GM12878 (cell line): ENCODE measurements at regions not wholly inside any gene's neighbourhood (a gene's known extent, or its start where the extent isn't known, plus 50 kb on each side); places are given as distances from the start of the nearest gene placed in this dataset.

Source experiments
- ATAC-seq: fragments of 200-7000 bp; cut with Tn5 transposase; 3 replicates; pipeline ENCODE4 v1.9.1; 2020; ENCODE audit warnings: mild to moderate bottlenecking, moderate library complexity
- BruUV-seq: library from RNA; stranded (reverse); fragments of 400-500 nt; replicated peaks from 2 replicates; lab custom pipeline; 2021; lab: Mats Ljungman, UMichigan
- CTCF ChIA-PET: fragments of 300-600 bp; sonication (Branson Sonifier 250); formaldehyde crosslinking; extraction: SDS; loops from one replicate; lab custom pipeline; 2021; ENCODE audit warnings: inconsistent platforms; lab: Yijun Ruan, JAX
- POLR2A ChIA-PET: fragments of 350-600 bp; formaldehyde crosslinking; extraction: SDS; loops from one replicate; lab custom pipeline; 2021; ENCODE audit warnings: inconsistent platforms; lab: Charles Lee
- RAD21 ChIA-PET: fragments of 300-600 bp; sonication (Branson Sonifier 250); formaldehyde crosslinking; loops from one replicate; lab custom pipeline; 2023; ENCODE audit warnings: antibody characterized with exemption; ENCODE audit not compliant: unreplicated experiment; lab: Charles Lee
- SMC1A ChIA-PET: fragments of 300-600 bp; sonication (Branson Sonifier 250); formaldehyde crosslinking; loops from one replicate; lab custom pipeline; 2023; ENCODE audit not compliant: unreplicated experiment, uncharacterized antibody; lab: Charles Lee
- DNase-seq: peaks from one replicate; pipeline ENCODE4 v3.0.0-alpha.2; 2011; ENCODE audit warnings: low read depth, low spot score
- FAIRE-seq: peaks from 3 replicates; lab custom pipeline; 2011; peaks lifted over from hg19 to GRCh38; lab: Jason Lieb, UNC
- H2AFZ ChIP-seq: 2 replicates; pipeline ENCODE4 v1.6.0; 2011; ENCODE audit warnings: low read depth, low read length, control low read depth; ENCODE audit not compliant: control insufficient read depth
- H3K27ac ChIP-seq: 2 replicates; pipeline ENCODE4 v1.5.1; 2011; ENCODE audit warnings: control low read depth; ENCODE audit not compliant: control insufficient read depth, insufficient read depth
- H3K27me3 ChIP-seq, 2 experiments: replicated peaks in 1 of 2; 2 replicates each; pipeline versions ENCODE4 v1.6.0 to v1.6.1; 2011; ENCODE audit warnings: low read length in 1 of 2; ENCODE audit not compliant: control insufficient read depth in 2 of 2, insufficient read depth in 2 of 2
- H3K36me3 ChIP-seq, 2 experiments: 2 replicates each; pipeline ENCODE4 v1.5.1; 2011; ENCODE audit warnings: low read length in 1 of 2; ENCODE audit not compliant: control insufficient read depth in 2 of 2, insufficient read depth in 2 of 2
- H3K4me1 ChIP-seq: 2 replicates; pipeline ENCODE4 v1.6.1; 2011; ENCODE audit warnings: mild to moderate bottlenecking, low read length, moderate library complexity, mixed read lengths; ENCODE audit not compliant: control insufficient read depth, insufficient read depth
- H3K4me2 ChIP-seq: 2 replicates; pipeline ENCODE4 v1.6.0; 2011; ENCODE audit warnings: control low read depth; ENCODE audit not compliant: control insufficient read depth, insufficient read depth
- H3K4me3 ChIP-seq: fragments of 200-600 bp; sonication (generic); 2 replicates; pipeline ENCODE4 v1.5.1; 2016
- H3K79me2 ChIP-seq: 2 replicates; pipeline ENCODE4 v1.6.0; 2011; ENCODE audit warnings: low read length; ENCODE audit not compliant: control insufficient read depth, insufficient read depth
- H3K9ac ChIP-seq: 2 replicates; pipeline ENCODE4 v1.8.0; 2011; ENCODE audit warnings: low read length, control low read depth, mixed read lengths; ENCODE audit not compliant: control insufficient read depth, insufficient read depth
- H3K9me3 ChIP-seq: replicated peaks from 3 replicates; pipeline ENCODE4 v1.5.1; 2011; ENCODE audit warnings: mild to moderate bottlenecking, low read length; ENCODE audit not compliant: control insufficient read depth, insufficient read depth
- H4K20me1 ChIP-seq: 2 replicates; pipeline ENCODE4 v1.6.0; 2011; ENCODE audit not compliant: control insufficient read depth, insufficient read depth
- CBFB ChIP-seq: IDR thresholded peaks from 2 replicates; pipeline ENCODE4 v1.6.1; 2016; ENCODE audit warnings: antibody characterized with exemption, low read depth
- EP300 ChIP-seq, 2 experiments: fragments of 150-350 bp in 1 of 2; IDR thresholded peaks; 2 replicates each; pipeline ENCODE4 v1.6.1; 2011 to 2012; ENCODE audit warnings: low read depth in 2 of 2, low read length in 2 of 2, borderline replicate concordance in 1 of 2, improper control_type of control experiment in 1 of 2, inconsistent platforms in 1 of 2; ENCODE audit not compliant: control insufficient read depth in 1 of 2
- FOXM1 ChIP-seq: IDR thresholded peaks from 2 replicates; pipeline ENCODE4 v1.6.1; 2012; ENCODE audit warnings: low read depth, mild to moderate bottlenecking, inconsistent platforms, low read length, moderate library complexity
- GABPA ChIP-seq: IDR thresholded peaks from 2 replicates; pipeline ENCODE4 v1.6.1; 2014; ENCODE audit warnings: antibody characterized with exemption, low read depth, mild to moderate bottlenecking, inconsistent platforms
- IKZF1 ChIP-seq: fragments of 450-650 bp; conservative IDR thresholded peaks from 2 replicates; pipeline ENCODE4 v1.6.1; 2017; ENCODE audit warnings: antibody characterized with exemption, mild to moderate bottlenecking
- IRF5 ChIP-seq: fragments of 450-650 bp; IDR thresholded peaks from 2 replicates; pipeline ENCODE4 v1.6.1; 2017; ENCODE audit warnings: borderline replicate concordance
- NKRF ChIP-seq: fragments of 450-650 bp; conservative IDR thresholded peaks from 2 replicates; pipeline ENCODE4 v1.6.1; 2017; ENCODE audit warnings: mild to moderate bottlenecking, moderate library complexity
- PKNOX1 ChIP-seq: fragments of 450-650 bp; IDR thresholded peaks from 2 replicates; pipeline ENCODE4 v1.6.1; 2016; ENCODE audit warnings: mild to moderate bottlenecking
- POU2F2 ChIP-seq: IDR thresholded peaks from 3 replicates; pipeline ENCODE4 v1.6.1; 2011; ENCODE audit warnings: low read depth, mild to moderate bottlenecking, low read length, borderline replicate concordance
- RAD51 ChIP-seq: fragments of 450-650 bp; IDR thresholded peaks from 2 replicates; pipeline ENCODE4 v1.6.1; 2016; ENCODE audit warnings: moderate library complexity, mild to moderate bottlenecking, inconsistent platforms
- RELA ChIP-seq: fragments of 450-650 bp; IDR thresholded peaks from 2 replicates; pipeline ENCODE4 v1.8.0; 2014; ENCODE audit warnings: borderline replicate concordance; ENCODE audit not compliant: partially characterized antibody
- SUZ12 ChIP-seq: fragments of 200-600 bp; sonication (generic); IDR thresholded peaks from one replicate; pipeline ENCODE4 v1.6.1; 2018; ENCODE audit warnings: antibody characterized with exemption, mild to moderate bottlenecking; ENCODE audit not compliant: unreplicated experiment
- ZBTB33 ChIP-seq: fragments of 450-650 bp; IDR thresholded peaks from 2 replicates; pipeline ENCODE4 v1.6.1; 2017; ENCODE audit warnings: mild to moderate bottlenecking
- WGBS: methylation state at CpG from one replicate; pipeline ENCODE4 v1.1.6; 2016; ENCODE audit warnings: low lambda C conversion rate; ENCODE audit not compliant: insufficient replicate concordance, insufficient coverage; ENCODE audit errors: missing lambda C conversion rate; 5-methylcytosine and 5-hydroxymethylcytosine counted together
- in situ Hi-C: fragments of 300-500 bp; cut with MboI; formaldehyde crosslinking; loops from 9 replicates; pipeline ENCODE4 v1.14.3; 2018; ENCODE audit warnings: mixed read lengths
- intact Hi-C: fragments of 100-400 bp; cut with micrococcal nuclease; formaldehyde crosslinking; loops from one replicate; pipeline ENCODE4 v1.14.2; 2022; ENCODE audit not compliant: unreplicated experiment

- ChIA-PET POLR2A (interaction anchor here (0.7 to 3.7 kb wide), 4 partner anchors 16 to 113 kb away, joined by 3 to 18 read pairs (median 6); partner anchors contain the start of gene BTG1), CTCF (interaction anchor here (0.8 to 1.3 kb wide), 4 partner anchors 30 to 221 kb away, joined by 3 read pairs; no protein-coding TSS in a partner anchor), RAD21 (interaction anchor here (0.9 to 7.6 kb wide), 8 partner anchors 11 to 470 kb away, joined by 3 to 71 read pairs (median 6); partner anchors contain the start of gene BTG1), SMC1A (interaction anchor here (0.6 to 6.7 kb wide), 17 partner anchors 8 to 536 kb away, joined by 3 to 79 read pairs (median 7); partner anchors contain the start of gene BTG1)
- H3K79me2 ChIP-seq: no peaks in the 10 kb centered on the region
- no peaks in the 10 kb centered on the region for H3K36me3 ChIP-seq
- H3K27me3 ChIP-seq: no peaks in the 10 kb centered on the region
- H2AFZ ChIP-seq: no peak overlapping the region
- intact Hi-C loops (loop anchor here (5.0 to 10.0 kb wide), 4 partner anchors 221 to 542 kb away; no protein-coding TSS in a partner anchor), in situ Hi-C loops (no loop called here)
- H3K4me3 ChIP-seq: no peak overlapping the region
- H3K9me3 ChIP-seq: peaks cover 5% of the 10 kb centered on the region; the same call in 2 of the 3 replicates
- peaks cover 15% of the 10 kb centered on the region for H3K4me1 ChIP-seq
- no peak overlapping the region for H3K4me2 ChIP-seq
- no peak for FAIRE-seq
- ATAC-seq: no peak
- no peak for TF ChIP-seq ZBTB33
- TF ChIP-seq RAD51: no peak
- TF ChIP-seq NKRF: no peak
- no peak for TF ChIP-seq IRF5
- no peak for TF ChIP-seq RELA
- no peak for TF ChIP-seq SUZ12
- TF ChIP-seq PKNOX1: no peak
- no peak for TF ChIP-seq IKZF1
- TF ChIP-seq EP300 (IDR thresholded peaks at IDR 0.05; ENCODE audit: borderline replicate concordance in 1 of 2, control insufficient read depth in 1 of 2, low read depth in 2 of 2, low read length in 2 of 2): no peak
- TF ChIP-seq GABPA: no peak
- no peak for TF ChIP-seq POU2F2
- TF ChIP-seq FOXM1: no peak
- TF ChIP-seq CBFB: no peak
- no peaks in the 10 kb centered on the region for H4K20me1 ChIP-seq
- no peak for DNase-seq
- H3K9ac ChIP-seq: no peak overlapping the region
- H3K27ac ChIP-seq: no peak overlapping the region
- 63% methylated on average over 3 of the region's 3 CpGs for WGBS
- BruUV-seq: no TSS peak
Observed at GRCh38 chr12:92032965-92033364, 112.7 kb downstream of the BTG1 start.
